ENCODE measurements at regions not wholly inside any gene's neighbourhood (a gene's known extent, or its start where the extent isn't known, plus 50 kb on each side); places are given as distances from the start of the nearest gene placed in this dataset.
"Not testable (repeated sequence)": the region's sequence is repeated elsewhere in the genome, so short reads cannot be mapped to it uniquely, and the experiment has no call there.

- DNase-seq, result no peak
Observed at GRCh38 chr16:26510924-26511323, 555.8 kb upstream of the C16orf82 start.

GRCh38 chr16:26511463-26511862 lies 555.3 kb upstream of the C16orf82 start:
- DNase-seq, result no peak

- no peak for DNase-seq
Observed at GRCh38 chr16:26521626-26522025, 545.1 kb upstream of the C16orf82 start.

DNA sequence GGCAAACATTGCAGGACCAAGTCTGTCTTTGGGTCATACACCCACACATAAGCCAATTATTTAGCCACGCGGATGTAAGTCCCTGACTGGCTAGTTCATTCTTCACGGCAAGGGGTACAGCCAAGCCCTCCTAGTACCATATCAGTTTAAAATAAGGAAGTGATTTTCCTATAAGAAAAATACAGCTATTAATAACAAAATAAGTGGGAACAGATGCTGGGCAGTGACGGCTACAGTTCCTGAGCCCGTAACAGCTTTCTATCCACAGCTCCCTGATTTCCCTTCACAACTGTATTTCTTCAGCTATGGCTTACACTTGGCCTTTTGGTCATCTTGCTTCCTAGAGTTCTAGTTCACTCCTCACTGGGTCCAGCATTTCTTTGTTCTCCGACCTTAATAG lies 542.4 kb upstream of the C16orf82 start:
- no peak for DNase-seq

DNA sequence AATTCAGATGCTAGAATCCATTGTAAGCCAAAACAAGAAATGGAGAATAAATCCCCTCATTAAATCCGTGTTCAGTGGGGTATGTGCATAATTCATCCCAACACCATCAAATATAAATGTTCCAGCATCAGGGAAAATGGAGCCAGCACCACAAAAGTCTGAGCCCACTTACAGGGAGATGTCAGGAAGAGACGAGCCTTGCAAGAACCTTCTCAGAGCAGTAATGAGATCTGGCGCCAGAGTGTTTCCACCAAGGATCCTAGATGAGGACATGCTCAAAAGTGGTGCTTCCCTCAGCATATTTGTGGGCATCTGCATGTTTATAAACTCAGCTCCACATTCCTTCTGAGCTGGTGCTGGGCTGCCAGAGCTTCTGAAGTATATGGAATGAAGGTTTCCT lies 541.9 kb upstream of the C16orf82 start:
- DNase-seq, result no peak

- DNase-seq, result no peak
Observed at GRCh38 chr16:26525856-26526255, 540.9 kb upstream of the C16orf82 start.

- DNase-seq, result no peak
Observed at GRCh38 chr16:26526633-26527032, 540.1 kb upstream of the C16orf82 start.

GRCh38 chr16:26530584-26531289 lies 536.0 kb upstream of the C16orf82 start:
- no peak for DNase-seq

DNA sequence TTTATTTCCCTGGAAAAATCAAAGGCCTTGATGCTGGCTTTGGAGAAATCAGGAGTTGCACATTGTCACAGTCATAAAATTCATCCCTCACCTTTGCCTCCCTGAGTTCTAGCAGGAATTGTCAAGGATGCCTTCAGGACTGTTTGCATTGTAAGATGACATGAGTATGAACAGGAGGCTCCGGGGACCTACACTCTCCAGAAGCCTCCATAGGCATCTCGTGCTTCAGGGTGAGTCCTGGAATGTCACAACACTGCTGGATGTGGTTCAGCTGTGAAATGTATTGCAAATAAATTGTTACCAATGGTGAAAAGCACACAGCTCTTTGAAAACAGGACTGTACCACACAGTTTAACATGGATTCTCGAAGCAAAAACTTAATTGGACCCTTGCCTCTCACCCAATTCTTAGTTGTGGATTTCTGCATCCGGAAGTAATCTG lies 535.4 kb upstream of the C16orf82 start:
- DNase-seq, result no peak

GRCh38 chr16:26532456-26532855 lies 534.3 kb upstream of the C16orf82 start:
- no peak for DNase-seq

DNA sequence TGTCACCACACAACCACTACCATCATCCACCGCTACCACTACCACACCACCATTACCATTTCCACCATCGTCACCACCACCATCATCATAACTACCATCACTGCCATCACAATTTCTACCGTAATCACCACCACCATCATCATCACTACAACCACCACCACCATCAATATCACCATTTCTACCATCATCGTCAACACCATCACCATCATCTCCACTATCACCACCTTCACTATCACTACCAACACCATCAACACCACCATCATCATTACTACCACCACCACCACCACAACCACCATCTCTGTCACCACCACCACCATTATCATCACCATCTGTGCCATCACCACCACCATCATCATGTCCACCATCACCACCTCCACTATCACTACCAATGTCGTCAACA lies 524.5 kb upstream of the C16orf82 start:
- no peak for DNase-seq

DNA sequence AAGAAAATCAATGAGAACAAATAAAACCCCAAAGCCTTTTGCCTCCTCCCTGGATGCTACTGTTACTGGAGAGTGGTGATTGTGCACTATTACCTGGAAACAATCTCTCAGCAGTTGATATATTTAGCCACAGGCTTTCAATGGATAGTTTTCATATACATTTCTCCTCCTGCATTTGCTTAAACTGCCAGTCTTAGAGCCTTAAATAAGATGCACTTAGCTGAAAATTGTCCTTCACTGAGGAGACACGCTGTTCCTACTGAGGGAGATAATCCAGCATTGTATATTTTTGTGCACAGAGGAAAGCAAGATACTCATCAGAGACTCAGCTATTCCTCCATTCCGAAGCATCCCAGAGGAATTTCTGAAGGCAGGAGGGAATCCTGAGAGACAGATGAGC lies 520.2 kb upstream of the C16orf82 start:
- no peak for DNase-seq

- DNase-seq, result no peak
Observed at GRCh38 chr16:26547681-26548080, 519.0 kb upstream of the C16orf82 start.

- DNase-seq, result no peak
Observed at GRCh38 chr16:26550111-26550610, 516.6 kb upstream of the C16orf82 start.

- DNase-seq, result no peak
Observed at GRCh38 chr16:26554030-26554429, 512.7 kb upstream of the C16orf82 start.

DNA sequence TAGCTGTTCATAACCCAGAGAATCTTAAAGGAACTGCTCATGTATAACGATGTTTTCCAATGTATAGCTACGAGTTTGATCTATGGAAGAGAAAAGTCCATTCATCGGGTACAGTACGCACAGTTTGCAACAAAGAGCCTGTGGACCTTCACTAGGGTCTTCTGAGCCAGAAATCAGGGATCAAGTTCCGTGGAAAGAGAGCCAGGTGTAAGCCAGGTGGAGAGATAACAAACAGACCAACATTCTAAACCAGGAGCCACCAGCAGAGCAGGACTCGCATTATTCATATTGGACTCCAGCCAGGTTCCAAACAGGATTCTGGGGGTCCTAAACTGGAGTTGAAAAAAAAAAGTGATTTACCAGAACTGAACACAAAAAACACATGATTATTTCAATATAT lies 505.4 kb upstream of the C16orf82 start:
- DNase-seq, result no peak

GRCh38 chr16:26563018-26563417 lies 503.7 kb upstream of the C16orf82 start:
- DNase-seq, result no peak

- DNase-seq, result no peak
Observed at GRCh38 chr16:26567356-26567755, 499.4 kb upstream of the C16orf82 start.

GRCh38 chr16:26569793-26570192 lies 496.9 kb upstream of the C16orf82 start:
- no peak for DNase-seq

DNA sequence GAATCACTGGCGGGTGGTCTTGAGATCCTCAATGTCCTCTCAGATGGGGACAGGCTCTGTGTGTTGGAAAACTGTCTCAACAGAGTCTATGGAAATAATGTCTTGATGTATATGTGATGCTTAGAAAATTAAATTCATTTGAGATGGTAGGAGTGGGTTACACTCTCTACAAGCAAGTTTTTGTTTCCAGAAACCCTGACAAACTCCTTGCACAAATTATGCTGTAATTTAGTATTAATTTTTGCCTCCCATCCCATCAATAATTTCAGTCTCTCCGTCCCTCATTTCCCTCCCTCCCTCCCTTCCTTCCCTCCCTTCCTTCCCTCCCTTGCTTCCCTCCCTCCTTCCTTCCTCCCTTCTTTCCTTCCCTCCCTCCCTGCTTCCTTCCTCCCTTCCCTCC lies 488.0 kb upstream of the C16orf82 start:
- no peak for DNase-seq

GRCh38 chr16:26583803-26584202 lies 482.9 kb upstream of the C16orf82 start:
- DNase-seq, result no peak

DNA sequence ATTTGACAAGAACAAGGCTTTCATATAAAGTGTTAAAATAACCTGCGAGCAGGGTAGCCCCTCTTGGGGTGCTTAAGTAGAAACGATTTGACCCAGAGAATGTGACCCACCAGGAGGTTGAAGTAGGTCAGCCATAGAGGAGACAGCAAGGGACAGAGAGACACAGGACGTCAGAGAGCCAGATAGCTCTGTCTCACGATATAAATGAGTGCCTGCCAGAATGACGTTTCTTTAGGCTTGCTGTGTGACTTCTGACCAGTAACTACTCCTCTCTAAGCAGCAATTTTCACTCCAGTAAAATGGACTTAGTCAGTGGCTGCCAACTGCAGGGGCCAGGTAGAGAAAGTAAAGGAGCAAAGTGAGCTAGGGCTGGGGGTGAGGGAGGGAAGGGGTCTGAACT lies 473.0 kb upstream of the C16orf82 start:
- no peak for DNase-seq

- no peak for DNase-seq
Observed at GRCh38 chr16:26594666-26595065, 472.1 kb upstream of the C16orf82 start.

- no peak for DNase-seq
Observed at GRCh38 chr16:26595199-26595598, 471.5 kb upstream of the C16orf82 start.

DNA sequence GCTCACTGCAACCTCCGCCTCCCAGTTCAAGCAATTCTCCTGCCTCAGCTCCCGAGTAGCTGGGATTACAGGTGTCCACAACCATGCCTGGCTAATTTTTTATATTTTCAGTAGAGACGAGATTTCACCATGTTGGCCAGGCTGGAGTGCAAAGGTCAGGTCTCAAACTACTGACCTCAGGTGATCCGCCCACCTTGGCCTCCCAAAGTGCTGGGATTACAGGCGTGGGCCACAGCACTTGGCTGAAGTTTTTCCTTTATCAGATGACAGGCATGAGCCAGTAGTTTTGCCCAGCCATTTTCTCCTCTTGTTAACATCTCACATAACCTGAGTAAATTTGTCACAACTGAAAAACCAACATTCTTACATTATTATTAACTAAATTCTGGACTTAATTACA lies 470.7 kb upstream of the C16orf82 start:
- DNase-seq, result not testable (repeated sequence)
